Keratinocyte (primary cell): ENCODE measurements at regions not wholly inside any gene's neighbourhood (a gene's known extent, or its start where the extent isn't known, plus 50 kb on each side); places are given as distances from the start of the nearest gene placed in this dataset.

Source experiments
- DNase-seq: peaks from one replicate; pipeline ENCODE4 v3.0.0-alpha.2; 2011; ENCODE audit warnings: low read depth, missing footprints, low spot score
- FAIRE-seq: peaks from 2 replicates; lab custom pipeline; 2011; peaks lifted over from hg19 to GRCh38; lab: Jason Lieb, UNC
- H2AFZ ChIP-seq: 2 replicates; pipeline ENCODE4 v1.6.0; 2012; ENCODE audit warnings: low read length, control low read depth, inconsistent platforms; ENCODE audit not compliant: control insufficient read depth
- H3K27ac ChIP-seq: 2 replicates; pipeline ENCODE4 v1.5.1; 2011; ENCODE audit warnings: low read length; ENCODE audit not compliant: control insufficient read depth, insufficient read depth
- H3K27me3 ChIP-seq: 3 replicates; pipeline ENCODE4 v1.6.0; 2011; ENCODE audit warnings: low read length; ENCODE audit not compliant: control insufficient read depth, insufficient read depth; ENCODE audit errors: extremely low read depth
- H3K36me3 ChIP-seq, 2 experiments: 2 replicates in 1 of 2; 3 replicates in 1 of 2; pipeline ENCODE4 v1.5.1; 2011; ENCODE audit warnings: low read length in 2 of 2, mild to moderate bottlenecking in 1 of 2; ENCODE audit not compliant: control insufficient read depth in 2 of 2, insufficient read depth in 2 of 2; ENCODE audit errors: extremely low read depth in 1 of 2
- H3K4me1 ChIP-seq: 3 replicates; pipeline ENCODE4 v1.5.1; 2011; ENCODE audit warnings: low read length; ENCODE audit not compliant: control insufficient read depth, insufficient read depth; ENCODE audit errors: extremely low read depth
- H3K4me2 ChIP-seq: 3 replicates; pipeline ENCODE4 v1.6.0; 2011; ENCODE audit warnings: low read depth, low read length; ENCODE audit not compliant: control insufficient read depth, insufficient read depth; ENCODE audit errors: extremely low read depth
- H3K4me3 ChIP-seq, 3 experiments: fragments of 200-600 bp in 1 of 3; sonication (generic) in 1 of 3; 2 replicates in 2 of 3; 3 replicates in 1 of 3; pipeline ENCODE4 v1.5.1; 2011 to 2016; ENCODE audit warnings: low read length in 3 of 3, mild to moderate bottlenecking in 3 of 3, control low read depth in 2 of 3, inconsistent platforms in 1 of 3, low read depth in 1 of 3, mixed read lengths in 1 of 3, mixed run types in 1 of 3, moderate library complexity in 1 of 3; ENCODE audit not compliant: control insufficient read depth in 2 of 3, insufficient read depth in 2 of 3; ENCODE audit errors: extremely low read depth in 1 of 3
- H3K79me2 ChIP-seq: 2 replicates; pipeline ENCODE4 v1.6.0; 2012; ENCODE audit warnings: low read length; ENCODE audit not compliant: control insufficient read depth, insufficient read depth
- H3K9ac ChIP-seq: 3 replicates; pipeline ENCODE4 v1.6.0; 2011; ENCODE audit warnings: low read length; ENCODE audit not compliant: control insufficient read depth, insufficient read depth; ENCODE audit errors: extremely low read depth
- H3K9me1 ChIP-seq: 3 replicates; pipeline ENCODE4 v1.6.0; 2011; ENCODE audit warnings: low read length; ENCODE audit not compliant: control insufficient read depth, insufficient read depth; ENCODE audit errors: extremely low read depth
- H3K9me3 ChIP-seq: 2 replicates; pipeline ENCODE4 v1.5.1; 2012; ENCODE audit warnings: low read depth, low read length; ENCODE audit not compliant: control insufficient read depth
- H4K20me1 ChIP-seq: 3 replicates; pipeline ENCODE4 v1.6.0; 2011; ENCODE audit warnings: low read length; ENCODE audit not compliant: control insufficient read depth, insufficient read depth; ENCODE audit errors: extremely low read depth
- CTCF ChIP-seq, 3 experiments: IDR thresholded peaks in 1 of 3; conservative IDR thresholded peaks in 1 of 3; optimal IDR thresholded peaks in 1 of 3; 2 replicates in 2 of 3; 3 replicates in 1 of 3; pipeline versions ENCODE3 to v1.5.1; 2011; ENCODE audit warnings: low read length in 3 of 3, mild to moderate bottlenecking in 3 of 3, moderate library complexity in 2 of 3, control low read depth in 1 of 3, inconsistent platforms in 1 of 3; ENCODE audit not compliant: insufficient read depth in 2 of 3; ENCODE audit errors: extremely low read depth in 1 of 3
- EZH2 ChIP-seq: IDR thresholded peaks from one replicate; pipeline ENCODE4 v1.6.1; 2012; ENCODE audit warnings: inconsistent platforms, mild to moderate bottlenecking, low read length, moderate library complexity
- dilution Hi-C: fragments of 300-500 bp; cut with MboI; formaldehyde crosslinking; loops from one replicate; pipeline ENCODE4 v1.7.0; 2020; ENCODE audit warnings: low sequenced_read_pairs; ENCODE audit not compliant: extremely low pct_ligation_motif_present

GRCh38 chr2:220002251-220002650 is 374.8 kb downstream of the SLC4A3 start:
- DNase-seq = no peak
- Histone ChIP-seq H3K27ac (no peak overlapping the region), H2AFZ (no peak overlapping the region), H4K20me1 (no peaks in the 10 kb centered on the region), H3K9ac (no peak overlapping the region), H3K4me1 (peaks cover 3% of the 10 kb centered on the region), H3K79me2 (no peaks in the 10 kb centered on the region), H3K27me3 (no peaks in the 10 kb centered on the region), H3K9me1 (no peaks in the 10 kb centered on the region), H3K4me3 (no peak overlapping the region), H3K9me3 (no peaks in the 10 kb centered on the region), H3K36me3 (no peaks in the 10 kb centered on the region), H3K4me2 (no peak overlapping the region)
- TF ChIP-seq EZH2 (no peak), CTCF (optimal IDR thresholded peaks at IDR 0.05 in 1 of 3, IDR thresholded peaks at IDR 0.05 in 1 of 3, conservative IDR thresholded peaks at IDR 0.05 in 1 of 3; ENCODE audit: extremely low read depth in 1 of 3, insufficient read depth in 2 of 3, low read length in 3 of 3) (no peak)
- dilution Hi-C loops = no loop called here
- FAIRE-seq = no peak

- H3K27me3 ChIP-seq = no peaks in the 10 kb centered on the region
- DNase-seq = no peak
- H3K9me1 ChIP-seq = no peaks in the 10 kb centered on the region
- FAIRE-seq = no peak
- H3K4me1 ChIP-seq = no peaks in the 10 kb centered on the region
- H3K9ac ChIP-seq = no peak overlapping the region
- no peak overlapping the region for H3K27ac ChIP-seq
- TF ChIP-seq EZH2 (no peak), CTCF (optimal IDR thresholded peaks at IDR 0.05 in 1 of 3, IDR thresholded peaks at IDR 0.05 in 1 of 3, conservative IDR thresholded peaks at IDR 0.05 in 1 of 3; ENCODE audit: extremely low read depth in 1 of 3, insufficient read depth in 2 of 3, low read length in 3 of 3) (no peak)
- no peaks in the 10 kb centered on the region for H3K36me3 ChIP-seq
- no peaks in the 10 kb centered on the region for H3K79me2 ChIP-seq
- H3K4me2 ChIP-seq = no peak overlapping the region
- dilution Hi-C loops = no loop called here
- no peak overlapping the region for H2AFZ ChIP-seq
- H4K20me1 ChIP-seq = no peaks in the 10 kb centered on the region
- no peaks in the 10 kb centered on the region for H3K9me3 ChIP-seq
- H3K4me3 ChIP-seq = no peak overlapping the region
Measured at GRCh38 chr2:220002699-220003098, 375.3 kb downstream of the SLC4A3 start.
